ENCODE measurements at regions not wholly inside any gene's neighbourhood (a gene's known extent, or its start where the extent isn't known, plus 50 kb on each side); places are given as distances from the start of the nearest gene placed in this dataset.

DNA sequence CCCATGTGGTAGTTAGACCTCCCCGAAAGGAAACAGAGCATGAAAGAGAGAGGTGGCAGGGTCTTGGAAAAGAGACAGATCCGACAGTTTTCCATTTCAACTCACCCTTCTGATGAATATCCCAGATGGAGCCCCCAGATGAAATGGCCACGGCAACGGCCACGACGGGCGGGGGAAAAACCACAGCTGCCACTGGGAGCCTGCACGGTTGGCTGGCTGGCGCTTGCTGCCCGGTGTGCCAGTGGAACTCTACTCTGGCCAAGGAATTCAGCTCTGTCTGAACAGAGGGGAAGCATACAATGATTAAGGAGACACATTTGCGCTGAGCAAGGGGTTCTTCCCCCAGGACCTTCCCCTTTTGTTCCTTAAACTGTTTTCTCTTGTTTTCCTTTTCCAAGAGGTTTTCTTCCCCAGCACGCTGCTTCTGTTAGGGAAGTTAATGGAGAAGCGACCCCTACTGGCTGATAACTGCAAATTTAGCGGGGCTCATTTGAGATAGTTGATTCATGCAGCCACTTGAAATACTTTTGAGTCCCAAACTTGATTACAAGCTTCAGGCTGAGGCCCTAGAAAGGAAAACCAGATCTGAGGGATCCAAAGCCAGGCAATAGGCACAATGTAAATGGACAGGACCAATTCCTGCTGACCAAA lies 1122.5 kb downstream of the NCAM2 start:
- TF ChIP-seq POLR2A (IDR thresholded peaks at IDR 0.05; ENCODE audit: control extremely low read depth in 1 of 2, low read depth in 2 of 2, low read length in 2 of 2) (no peak), SAP30 (IDR thresholded peaks at IDR 0.05; ENCODE audit: insufficient read depth, insufficient replicate concordance, low read length) (no peak), EGR1 (IDR thresholded peaks at IDR 0.05; ENCODE audit: borderline replicate concordance, low read depth, low read length) (no peak), YY1 (IDR thresholded peaks at IDR 0.05; ENCODE audit: low read depth, low read length) (no peak), ZNF274 (IDR thresholded peaks at IDR 0.05; ENCODE audit: borderline replicate concordance, extremely low read depth, low read length) (no peak)
- TF ChIP-seq, protein P1, sequence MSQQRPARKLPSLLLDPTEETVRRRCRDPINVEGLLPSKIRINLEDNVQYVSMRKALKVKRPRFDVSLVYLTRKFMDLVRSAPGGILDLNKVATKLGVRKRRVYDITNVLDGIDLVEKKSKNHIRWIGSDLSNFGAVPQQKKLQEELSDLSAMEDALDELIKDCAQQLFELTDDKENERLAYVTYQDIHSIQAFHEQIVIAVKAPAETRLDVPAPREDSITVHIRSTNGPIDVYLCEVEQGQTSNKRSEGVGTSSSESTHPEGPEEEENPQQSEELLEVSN (IDR thresholded peaks at IDR 0.05), result no peak
- TF ChIP-seq, protein P2, sequence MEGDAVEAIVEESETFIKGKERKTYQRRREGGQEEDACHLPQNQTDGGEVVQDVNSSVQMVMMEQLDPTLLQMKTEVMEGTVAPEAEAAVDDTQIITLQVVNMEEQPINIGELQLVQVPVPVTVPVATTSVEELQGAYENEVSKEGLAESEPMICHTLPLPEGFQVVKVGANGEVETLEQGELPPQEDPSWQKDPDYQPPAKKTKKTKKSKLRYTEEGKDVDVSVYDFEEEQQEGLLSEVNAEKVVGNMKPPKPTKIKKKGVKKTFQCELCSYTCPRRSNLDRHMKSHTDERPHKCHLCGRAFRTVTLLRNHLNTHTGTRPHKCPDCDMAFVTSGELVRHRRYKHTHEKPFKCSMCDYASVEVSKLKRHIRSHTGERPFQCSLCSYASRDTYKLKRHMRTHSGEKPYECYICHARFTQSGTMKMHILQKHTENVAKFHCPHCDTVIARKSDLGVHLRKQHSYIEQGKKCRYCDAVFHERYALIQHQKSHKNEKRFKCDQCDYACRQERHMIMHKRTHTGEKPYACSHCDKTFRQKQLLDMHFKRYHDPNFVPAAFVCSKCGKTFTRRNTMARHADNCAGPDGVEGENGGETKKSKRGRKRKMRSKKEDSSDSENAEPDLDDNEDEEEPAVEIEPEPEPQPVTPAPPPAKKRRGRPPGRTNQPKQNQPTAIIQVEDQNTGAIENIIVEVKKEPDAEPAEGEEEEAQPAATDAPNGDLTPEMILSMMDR (IDR thresholded peaks at IDR 0.05; ENCODE audit: control extremely low read depth in 1 of 3, insufficient read depth in 1 of 3, low read depth in 1 of 3, low read length in 3 of 3), result peak in 2 of 3 experiments; percentile 51 to 64; a peak in 3 of 4 replicates

All from H1 (cell line).